ENCODE measurements at regions not wholly inside any gene's neighbourhood (a gene's known extent, or its start where the extent isn't known, plus 50 kb on each side); places are given as distances from the start of the nearest gene placed in this dataset.

GRCh38 chr21:23613014-23613413, 1994.3 kb downstream of the MRPL39 start:
- H3K36me3 ChIP-seq, result no peaks in the 10 kb centered on the region
- intact Hi-C loops (cut with DNase I; ENCODE audit: low total_unique reads), result no loop called here
- TF ChIP-seq POLR2A (IDR thresholded peaks at IDR 0.05) (no peak), EP300 (IDR thresholded peaks at IDR 0.05; ENCODE audit: low read depth) (no peak), CTCF (IDR thresholded peaks at IDR 0.05) (no peak), POLR2AphosphoS5 (IDR thresholded peaks at IDR 0.05) (no peak)
- no peaks in the 10 kb centered on the region for H3K27me3 ChIP-seq
- no peaks in the 10 kb centered on the region for H3K9me3 ChIP-seq
- WGBS, 2 donors (ENCODE audit: low coverage in 1 of 2), result 60 to 65% methylated on average over 2 to 4 of the region's 4 CpGs
- no peak overlapping the region for H3K27ac ChIP-seq
- H3K4me3 ChIP-seq, result no peak overlapping the region
- DNase-seq, result no peak
- in situ Hi-C loops (cut with MboI; ENCODE audit: low pct_ligation_motif_present in 1 of 4, low pct_unique_long_range_greater_than_20kb in 1 of 4, low sequenced_read_pairs in 3 of 4), result no loop called here
- no peaks in the 10 kb centered on the region for H3K4me1 ChIP-seq

GRCh38 chr21:23612210-23612609, 1995.1 kb downstream of the MRPL39 start:
- H3K4me1 ChIP-seq, result no peaks in the 10 kb centered on the region
- no peaks in the 10 kb centered on the region for H3K9me3 ChIP-seq
- TF ChIP-seq CTCF (IDR thresholded peaks at IDR 0.05) (no peak), POLR2A (IDR thresholded peaks at IDR 0.05) (no peak), EP300 (IDR thresholded peaks at IDR 0.05; ENCODE audit: low read depth) (no peak)
- H3K4me3 ChIP-seq, result no peak overlapping the region
- intact Hi-C loops (cut with DNase I; ENCODE audit: low total_unique reads) (no loop called here), in situ Hi-C loops (cut with MboI; ENCODE audit: low pct_ligation_motif_present in 1 of 4, low pct_unique_long_range_greater_than_20kb in 1 of 4, low sequenced_read_pairs in 3 of 4) (no loop called here)
- 60 to 77% methylated on average over 1 of the region's 1 CpG for WGBS, 2 donors (ENCODE audit: low coverage in 1 of 2)
- no peaks in the 10 kb centered on the region for H3K36me3 ChIP-seq
- DNase-seq, result no peak
- no peak overlapping the region for H3K27ac ChIP-seq
- H3K27me3 ChIP-seq, result no peaks in the 10 kb centered on the region

GRCh38 chr21:23607782-23608431, 1999.4 kb downstream of the MRPL39 start:
- DNase-seq, result no peak
- no peaks in the 10 kb centered on the region for H3K36me3 ChIP-seq
- 76 to 77% methylated on average over 4 of the region's 4 CpGs for WGBS, 2 donors (ENCODE audit: low coverage in 1 of 2)
- H3K27ac ChIP-seq, result no peak overlapping the region
- in situ Hi-C loops (cut with MboI; ENCODE audit: low pct_ligation_motif_present in 1 of 4, low pct_unique_long_range_greater_than_20kb in 1 of 4, low sequenced_read_pairs in 3 of 4) (no loop called here), intact Hi-C loops (cut with DNase I; ENCODE audit: low total_unique reads) (no loop called here)
- H3K4me1 ChIP-seq, result no peaks in the 10 kb centered on the region
- no peak overlapping the region for H3K4me3 ChIP-seq
- TF ChIP-seq POLR2AphosphoS5 (IDR thresholded peaks at IDR 0.05) (no peak), EP300 (IDR thresholded peaks at IDR 0.05; ENCODE audit: low read depth) (no peak), CTCF (IDR thresholded peaks at IDR 0.05) (no peak), POLR2A (IDR thresholded peaks at IDR 0.05) (no peak)
- no peaks in the 10 kb centered on the region for H3K27me3 ChIP-seq
- H3K9me3 ChIP-seq, result no peaks in the 10 kb centered on the region

GRCh38 chr21:23601549-23601948, 2005.7 kb downstream of the MRPL39 start:
- in situ Hi-C loops (cut with MboI; ENCODE audit: low pct_ligation_motif_present in 1 of 4, low pct_unique_long_range_greater_than_20kb in 1 of 4, low sequenced_read_pairs in 3 of 4) (no loop called here), intact Hi-C loops (cut with DNase I; ENCODE audit: low total_unique reads) (no loop called here)
- Histone ChIP-seq H3K9me3 (no peaks in the 10 kb centered on the region), H3K27ac (no peak overlapping the region), H3K27me3 (no peaks in the 10 kb centered on the region), H3K36me3 (no peaks in the 10 kb centered on the region), H3K4me1 (no peaks in the 10 kb centered on the region), H3K4me3 (no peak overlapping the region)
- TF ChIP-seq POLR2A (IDR thresholded peaks at IDR 0.05), result no peak
- TF ChIP-seq EP300 (IDR thresholded peaks at IDR 0.05; ENCODE audit: low read depth), result no peak
- no peak for TF ChIP-seq CTCF (IDR thresholded peaks at IDR 0.05)
- no peak for TF ChIP-seq POLR2AphosphoS5 (IDR thresholded peaks at IDR 0.05)
- 71 to 90% methylated on average over 1 to 4 of the region's 4 CpGs for WGBS, 2 donors (ENCODE audit: low coverage in 1 of 2)
- DNase-seq, result no peak

Measured in transverse colon (tissue), 4 donors.